SW480 (cell line): ENCODE measurements at regions not wholly inside any gene's neighbourhood (a gene's known extent, or its start where the extent isn't known, plus 50 kb on each side); places are given as distances from the start of the nearest gene placed in this dataset.

Source experiments
- DNase-seq: peaks from one replicate; pipeline ENCODE4 v3.0.0-alpha.2; 2016; ENCODE audit warnings: low spot score

DNA sequence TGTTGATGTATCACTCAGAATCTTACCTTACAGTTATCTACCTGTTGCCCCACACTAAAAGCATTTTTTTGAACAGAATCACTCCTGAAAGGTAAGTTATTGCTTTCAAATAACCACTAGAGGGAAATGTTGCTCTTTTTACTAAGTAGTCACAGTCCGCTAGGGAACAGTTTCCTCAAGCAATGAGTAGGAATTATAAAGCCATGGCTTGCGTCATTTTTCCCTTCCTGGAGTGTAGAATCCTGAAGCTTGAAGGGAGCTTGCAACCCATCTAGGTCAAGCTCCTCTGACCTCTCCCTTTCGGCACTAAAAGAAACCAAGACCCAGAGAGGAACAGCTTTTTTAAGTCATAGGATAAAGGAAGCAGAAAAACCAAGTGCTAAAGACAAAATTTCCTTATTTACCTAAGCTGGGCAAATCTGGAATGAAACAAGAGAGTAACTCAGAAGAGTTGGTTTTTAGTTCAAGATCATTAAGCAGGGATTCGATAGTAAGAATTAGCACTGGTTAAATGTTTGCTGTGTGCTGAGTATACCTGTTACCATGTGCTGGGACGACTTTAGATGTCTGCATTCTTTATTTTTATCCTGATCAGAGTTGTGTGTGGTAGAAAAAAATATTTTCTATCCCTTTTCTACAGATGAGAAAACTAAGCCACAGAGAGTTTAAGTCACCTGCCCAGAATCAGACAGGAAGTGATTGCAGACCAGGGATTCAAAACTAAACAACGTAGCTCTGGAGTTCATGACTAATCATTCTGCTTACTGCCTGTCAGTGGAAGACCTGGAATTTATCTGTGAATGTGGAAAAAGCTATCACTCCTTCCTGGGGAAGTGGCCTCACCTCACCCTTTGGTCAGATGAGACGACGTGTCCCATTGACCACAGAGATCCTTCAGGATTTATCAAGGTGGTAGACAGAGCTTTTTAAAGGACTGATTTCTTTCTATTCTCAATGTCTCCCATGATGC lies 631.5 kb downstream of the RAB28 start:
- peak; percentile 78 for DNase-seq

DNA sequence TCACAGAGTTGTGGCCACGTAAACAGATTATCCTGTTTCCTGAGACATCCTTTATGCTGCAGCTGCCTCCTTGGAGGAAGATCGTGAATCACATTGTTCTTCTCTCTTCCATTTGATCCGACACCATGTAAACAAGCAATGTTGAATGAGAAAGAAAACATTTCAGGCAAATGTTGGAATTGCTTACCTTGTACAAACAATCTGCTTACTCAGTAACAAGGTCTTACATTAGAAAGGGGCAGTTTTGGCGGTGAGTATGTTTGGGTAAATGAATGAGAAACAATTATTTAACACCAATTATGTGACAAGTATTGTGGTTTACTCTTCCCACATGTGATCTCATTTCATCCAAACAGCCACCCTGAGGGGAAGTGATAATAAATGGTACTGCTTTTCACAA lies 637.8 kb downstream of the RAB28 start:
- no peak for DNase-seq

DNA sequence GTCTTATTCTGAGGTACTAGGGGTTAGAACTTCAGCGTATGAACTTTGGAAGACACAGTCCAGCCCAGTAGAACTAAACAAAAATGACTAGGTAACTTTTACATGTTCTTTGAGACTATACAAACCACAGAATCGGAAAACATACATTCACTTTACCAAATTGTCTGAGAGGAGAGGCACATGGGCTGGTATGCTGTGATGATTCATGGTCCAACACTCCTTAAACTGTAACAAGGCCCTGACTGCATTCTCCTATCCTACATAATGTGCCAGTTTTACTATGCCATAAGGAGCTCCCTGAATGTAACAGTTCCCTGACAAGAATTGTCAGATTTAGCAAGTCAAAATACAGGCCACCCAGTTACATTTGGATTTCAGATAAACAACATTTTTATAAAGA lies 640.0 kb downstream of the RAB28 start:
- no peak for DNase-seq

DNA sequence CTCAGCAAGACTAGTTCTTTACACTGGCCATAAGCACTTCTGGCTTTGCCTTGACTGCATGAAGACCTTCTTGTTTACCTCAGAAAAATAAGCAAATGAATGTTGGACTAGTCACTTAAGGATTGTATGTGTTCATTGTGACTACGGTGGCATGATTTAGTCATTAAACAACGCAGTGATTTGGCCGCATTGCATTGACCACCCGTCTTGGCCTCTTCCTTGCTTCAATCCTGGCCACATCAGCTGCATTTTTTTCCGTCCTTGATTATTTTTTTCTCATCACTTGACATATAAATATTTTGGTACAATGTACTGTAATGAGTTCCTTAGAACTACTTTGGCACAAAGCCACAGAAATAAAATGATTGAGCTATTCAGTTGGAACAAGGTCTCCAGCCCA lies 656.2 kb downstream of the RAB28 start:
- DNase-seq, result no peak

DNA sequence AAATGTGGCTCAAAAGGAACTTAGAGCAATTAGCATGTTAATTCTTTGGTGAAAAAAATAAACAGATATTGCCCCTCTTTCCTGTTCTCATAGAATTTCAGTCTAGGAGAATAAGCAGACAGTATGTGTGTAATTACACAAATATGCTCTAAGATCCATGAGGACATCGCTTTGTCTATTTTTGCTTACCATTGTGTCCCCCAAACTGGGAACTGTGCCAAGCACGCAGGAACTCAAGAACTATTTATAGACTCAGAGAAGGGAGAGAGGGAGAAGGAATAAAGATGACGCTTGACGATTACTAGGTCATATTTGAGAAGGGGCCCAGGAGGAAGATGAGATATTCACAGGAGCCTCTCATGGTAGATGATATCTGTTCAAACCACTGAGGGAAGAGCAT lies 692.6 kb downstream of the RAB28 start:
- no peak for DNase-seq

DNA sequence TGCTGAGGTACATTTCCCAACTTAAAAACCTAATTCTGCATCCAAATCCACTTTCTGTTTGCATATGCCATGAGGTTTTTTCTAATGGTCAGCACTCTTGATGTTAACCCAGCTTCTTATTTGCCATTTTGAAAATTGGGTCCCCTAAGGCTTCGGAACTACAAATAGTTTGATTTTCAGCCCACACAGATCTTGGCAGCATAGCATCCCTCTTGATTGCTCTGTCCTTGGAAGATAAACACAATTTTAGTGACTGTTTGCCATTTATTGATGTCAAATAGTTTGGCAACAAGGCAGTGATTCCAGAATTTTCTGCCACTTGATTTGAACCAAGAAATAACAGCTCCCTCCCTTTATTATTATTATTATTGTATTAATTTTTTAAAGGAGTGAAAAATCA lies 696.9 kb downstream of the RAB28 start:
- DNase-seq, result no peak

DNA sequence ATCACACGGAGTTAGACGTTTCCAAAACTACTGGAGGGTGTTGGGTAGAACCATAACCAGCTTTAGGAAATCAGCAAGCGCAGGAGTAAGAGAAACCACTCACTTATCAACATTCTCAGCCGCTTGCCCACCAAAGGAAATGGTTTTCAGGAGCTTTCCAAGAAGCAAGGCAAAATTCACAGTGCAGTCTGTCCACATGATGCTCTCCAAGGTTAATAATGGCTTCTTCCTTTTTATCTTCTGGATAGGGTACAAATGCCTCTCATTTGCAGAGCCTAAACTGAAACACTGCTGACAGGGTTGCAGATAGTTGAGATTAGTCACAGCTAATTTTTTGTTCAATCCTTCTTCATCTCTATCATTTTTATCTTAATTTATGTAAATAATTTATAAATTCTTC lies 705.4 kb downstream of the RAB28 start:
- DNase-seq, result no peak

DNA sequence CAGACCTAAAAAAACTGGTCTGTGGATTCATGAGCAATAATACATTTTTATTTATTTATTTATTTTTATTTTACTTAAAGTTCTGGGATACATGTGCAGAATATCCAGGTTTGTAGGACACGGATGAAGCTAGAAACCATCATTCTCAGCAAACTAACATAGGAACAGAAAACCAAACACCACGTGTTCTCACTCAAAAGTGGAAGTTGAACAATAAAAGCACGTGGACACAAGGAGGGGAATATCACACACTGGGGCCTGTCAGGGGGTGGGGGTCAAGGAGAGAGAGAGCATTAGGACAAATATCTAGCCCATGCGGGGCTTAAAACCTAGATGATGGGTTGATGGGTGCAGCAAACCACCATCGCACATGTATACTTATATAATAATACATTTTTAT lies 705.9 kb downstream of the RAB28 start:
- DNase-seq, result no peak

DNA sequence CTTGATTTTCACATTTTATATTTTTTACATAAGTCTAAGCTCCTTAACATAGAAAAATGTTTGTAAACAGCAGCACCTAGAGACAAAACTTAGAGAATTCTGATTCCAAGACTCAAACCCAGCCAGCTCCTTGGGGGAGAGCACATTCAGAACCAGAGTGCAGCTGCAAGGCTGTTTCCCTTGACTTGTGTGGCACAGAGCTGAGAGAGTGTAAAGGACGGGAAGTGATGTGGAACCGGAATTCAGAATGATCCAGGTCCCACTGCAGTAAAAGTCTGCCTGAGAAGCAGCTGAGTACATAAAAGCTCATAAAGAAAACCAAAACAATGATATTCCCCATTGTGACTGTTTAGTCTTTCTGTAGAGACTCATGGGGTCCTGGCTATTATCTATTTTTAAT lies 713.8 kb downstream of the RAB28 start:
- no peak for DNase-seq

DNA sequence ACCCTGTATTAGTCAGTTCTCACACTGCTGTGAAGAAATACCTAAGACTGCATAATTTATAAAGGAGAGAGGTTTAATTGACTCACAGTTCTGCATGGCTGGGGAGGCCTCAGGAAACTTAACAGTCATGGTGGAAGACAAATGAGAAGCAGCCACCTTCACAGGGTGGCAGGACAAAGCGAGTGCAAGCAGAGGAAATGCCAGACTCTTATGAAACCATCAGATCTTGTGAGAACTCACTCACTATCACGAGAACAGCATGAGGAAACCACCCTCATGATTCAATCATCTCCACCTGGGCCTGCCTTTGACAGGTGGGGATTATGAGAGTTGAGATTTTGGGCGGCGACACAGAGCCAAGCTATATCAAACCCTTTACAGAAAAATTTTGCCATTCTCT lies 722.4 kb downstream of the RAB28 start:
- DNase-seq, result no peak

DNA sequence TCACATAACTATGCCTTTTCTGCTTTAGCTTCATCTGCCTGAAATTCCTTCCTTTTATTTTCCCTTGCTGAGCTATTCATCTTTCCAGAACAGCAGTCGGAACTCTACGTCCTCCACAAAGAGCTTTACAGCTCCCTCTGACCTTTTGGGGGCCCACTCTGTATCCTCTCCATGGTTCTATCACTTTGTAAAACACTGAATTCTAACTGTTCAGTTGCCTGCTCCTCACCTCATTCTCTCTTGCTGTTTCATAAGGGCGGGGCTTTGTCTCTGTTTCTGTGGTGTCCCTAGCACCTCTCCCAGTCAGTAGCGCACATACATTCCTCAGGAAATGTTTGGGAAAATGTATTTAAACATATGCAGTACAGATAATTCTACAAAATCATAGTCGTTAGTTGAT lies 737.0 kb downstream of the RAB28 start:
- no peak for DNase-seq

DNA sequence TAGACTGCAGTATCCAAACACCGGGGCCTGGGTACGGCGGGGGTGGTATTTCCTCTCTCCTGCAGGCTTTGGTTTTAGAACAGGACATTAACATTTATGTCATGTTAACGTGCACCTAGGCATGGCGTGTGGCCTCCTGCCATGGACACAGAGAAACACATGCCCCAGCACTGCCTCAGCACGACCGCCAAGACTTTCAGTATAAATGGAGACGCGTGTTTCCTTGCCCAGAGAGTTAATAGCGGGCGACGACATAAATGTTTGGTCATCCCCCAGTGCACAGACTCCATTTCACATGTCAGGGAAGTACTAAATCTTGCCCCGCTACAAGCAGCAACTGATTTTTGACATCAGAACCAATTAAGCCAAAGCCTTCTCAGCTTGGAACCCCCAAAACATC lies 737.9 kb downstream of the RAB28 start:
- DNase-seq, result no peak

DNA sequence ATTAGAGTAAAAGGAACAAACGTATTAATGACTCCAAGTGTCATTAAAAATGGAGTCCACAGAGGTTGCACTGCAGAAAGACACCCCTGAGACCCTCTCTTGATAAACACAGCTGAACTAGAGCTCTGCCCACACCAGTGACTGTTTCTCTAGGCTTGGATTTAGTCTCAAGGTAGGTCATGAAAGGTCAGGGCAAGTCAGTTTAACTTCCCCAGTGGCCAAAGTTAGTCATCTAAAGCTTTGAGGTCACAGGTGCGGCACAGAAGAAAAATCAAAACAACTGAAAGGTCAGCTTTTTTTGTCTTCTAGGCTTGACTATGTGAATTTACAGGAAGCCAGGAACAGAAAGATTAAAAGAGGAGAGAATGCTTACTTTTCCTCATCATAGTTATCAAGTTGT lies 749.6 kb downstream of the RAB28 start:
- no peak for DNase-seq

DNA sequence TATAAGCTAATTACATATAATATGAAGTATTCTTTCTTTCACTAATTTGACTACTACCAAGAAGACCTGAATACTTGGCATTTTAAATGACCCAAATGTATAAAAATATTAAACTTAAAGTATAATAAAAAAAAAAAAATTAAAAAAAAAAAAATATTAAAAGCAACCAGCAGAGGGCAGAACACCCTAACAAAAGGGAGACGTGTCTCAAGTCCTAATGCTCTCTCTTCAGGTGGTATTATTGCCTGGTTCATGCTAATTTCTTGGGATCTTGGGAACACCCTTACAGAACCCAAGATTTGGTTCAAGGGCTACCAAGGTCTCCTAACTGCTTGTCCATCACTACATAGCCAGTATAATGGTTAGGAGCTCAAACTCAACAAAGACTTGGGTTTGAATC lies 754.8 kb downstream of the RAB28 start:
- DNase-seq, result peak; percentile 34

DNA sequence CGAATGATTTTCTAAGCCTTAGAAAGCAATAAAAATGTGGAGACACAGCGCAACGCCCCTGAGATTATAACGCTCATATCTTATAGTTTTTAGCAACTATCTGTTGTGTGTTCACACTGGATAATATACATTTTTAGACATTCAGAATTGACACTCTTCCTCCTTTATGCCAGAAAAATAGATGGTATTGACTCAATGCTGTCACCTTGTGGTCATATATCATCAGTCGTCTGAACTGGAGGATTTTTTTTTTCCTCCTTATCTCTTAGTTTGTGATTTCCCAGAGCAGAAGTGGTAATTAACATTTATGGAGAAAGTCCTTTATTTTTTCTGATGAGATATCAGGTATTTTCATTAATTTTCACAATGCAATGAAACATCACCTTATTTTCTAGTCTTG lies 759.6 kb downstream of the RAB28 start:
- DNase-seq, result no peak

DNA sequence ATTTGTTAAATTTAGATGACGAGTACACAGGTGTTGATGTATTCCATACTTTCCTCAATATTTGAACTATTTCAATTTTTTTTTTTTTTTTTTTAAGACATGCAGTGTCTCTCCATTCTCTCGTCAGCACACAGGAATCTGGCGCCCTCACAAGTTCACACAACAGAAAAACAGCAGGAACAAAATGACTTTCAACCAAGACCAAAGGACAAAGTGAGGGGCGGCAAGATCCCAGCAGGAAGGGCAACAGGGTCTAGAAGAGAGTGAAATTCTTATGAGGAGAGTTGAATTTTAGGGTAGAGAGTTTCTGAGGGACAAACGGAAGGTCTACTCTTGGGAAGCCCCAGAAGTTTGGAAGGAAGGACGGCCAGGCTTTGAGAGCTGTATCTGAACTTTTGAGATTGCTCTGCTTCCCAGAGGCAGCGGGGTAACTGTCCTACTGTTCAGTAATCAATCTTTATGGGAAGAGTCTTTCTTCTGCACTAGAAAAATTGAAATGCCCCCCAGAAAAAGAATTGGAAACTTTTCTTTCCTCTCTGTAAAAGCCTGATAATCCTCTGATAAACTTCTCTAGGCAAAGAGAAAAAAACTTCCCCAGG lies 760.2 kb downstream of the RAB28 start:
- no peak for DNase-seq

DNA sequence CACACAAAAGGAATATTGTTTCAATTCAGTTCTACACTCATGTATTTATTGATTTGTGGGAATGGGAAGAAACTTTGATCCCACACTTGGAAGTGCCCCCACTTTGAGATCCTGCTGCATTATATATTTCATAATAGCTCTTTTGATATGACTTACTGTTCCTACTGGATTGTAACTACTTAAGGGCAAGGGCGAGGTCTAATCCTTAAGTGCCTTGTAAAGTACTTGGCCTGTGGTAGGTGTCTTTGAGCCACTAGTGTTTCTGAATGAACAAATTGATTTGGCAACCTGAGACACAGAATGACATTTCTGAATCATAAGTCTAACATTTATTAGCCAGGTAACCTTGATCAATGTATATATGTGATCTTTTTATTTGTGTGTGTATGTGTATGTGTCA lies 767.2 kb downstream of the RAB28 start:
- no peak for DNase-seq

DNA sequence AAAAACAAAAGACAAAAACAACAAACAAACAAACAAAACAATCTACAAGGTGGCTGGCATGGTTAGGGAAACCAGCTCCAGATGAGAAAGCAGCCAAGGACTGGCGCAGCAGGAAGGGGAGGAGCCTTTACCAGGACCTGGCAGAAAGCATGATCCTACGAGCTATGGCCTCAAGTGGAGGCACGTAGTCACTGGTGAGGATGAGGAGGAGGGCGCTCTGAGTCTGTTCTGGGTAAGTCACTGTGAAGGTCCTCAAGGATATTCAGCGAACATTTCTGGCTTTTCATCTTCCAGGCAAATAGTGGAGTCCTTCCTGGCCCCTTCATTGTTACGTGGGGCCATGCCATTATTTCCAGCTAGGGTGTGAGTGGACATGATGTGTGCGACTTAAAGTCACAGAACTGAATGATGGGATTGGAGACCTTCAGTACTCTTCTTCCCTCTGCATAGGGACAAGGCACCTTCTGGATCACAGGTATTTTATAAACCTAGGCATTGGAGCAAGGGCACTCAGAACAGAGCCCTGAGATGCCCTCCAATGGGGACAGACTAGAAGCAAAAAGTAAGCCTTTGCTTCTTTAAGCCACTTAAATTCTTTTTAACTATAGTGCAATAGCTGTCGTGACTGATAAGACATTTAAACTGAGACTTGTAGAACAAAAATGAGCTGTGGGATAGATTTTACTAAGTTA lies 771.3 kb downstream of the RAB28 start:
- DNase-seq, result no peak

DNA sequence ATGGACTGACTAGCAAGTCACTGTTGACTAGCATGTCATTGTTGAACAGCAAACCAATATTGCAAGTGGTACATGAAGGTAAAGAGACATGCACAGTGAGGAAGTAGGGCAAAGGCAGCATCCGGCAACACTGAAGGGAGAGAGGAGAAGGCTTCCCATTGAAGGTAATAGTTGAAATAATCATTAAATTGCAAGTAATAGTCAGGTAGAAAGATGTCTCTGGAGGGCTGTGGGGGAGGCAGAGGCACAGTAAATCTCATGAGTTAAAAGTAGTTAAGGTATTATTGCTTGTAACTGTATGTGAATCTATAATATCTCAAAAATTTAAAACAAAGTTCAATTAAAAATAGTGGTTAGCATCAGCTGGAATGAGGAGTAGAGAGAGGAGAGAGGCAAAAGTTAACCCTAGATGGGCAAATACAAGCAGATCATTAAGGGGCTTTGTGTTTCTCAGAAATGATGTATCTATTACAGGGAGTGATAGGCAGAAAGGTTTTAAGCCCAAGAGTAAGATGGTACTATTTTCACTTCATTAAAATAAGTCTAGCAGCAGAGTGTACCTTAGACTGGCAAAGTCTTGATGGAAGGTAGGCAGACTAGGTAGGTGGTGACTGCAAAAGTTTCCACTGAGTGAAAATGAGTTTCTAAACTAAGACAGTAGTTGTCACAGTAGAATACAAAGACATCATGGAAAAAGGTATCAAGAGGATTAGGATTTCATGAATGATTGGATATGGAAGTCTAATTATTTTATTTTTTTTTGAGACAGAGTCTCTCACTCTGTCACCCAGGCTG lies 776.6 kb downstream of the RAB28 start:
- DNase-seq, result no peak

DNA sequence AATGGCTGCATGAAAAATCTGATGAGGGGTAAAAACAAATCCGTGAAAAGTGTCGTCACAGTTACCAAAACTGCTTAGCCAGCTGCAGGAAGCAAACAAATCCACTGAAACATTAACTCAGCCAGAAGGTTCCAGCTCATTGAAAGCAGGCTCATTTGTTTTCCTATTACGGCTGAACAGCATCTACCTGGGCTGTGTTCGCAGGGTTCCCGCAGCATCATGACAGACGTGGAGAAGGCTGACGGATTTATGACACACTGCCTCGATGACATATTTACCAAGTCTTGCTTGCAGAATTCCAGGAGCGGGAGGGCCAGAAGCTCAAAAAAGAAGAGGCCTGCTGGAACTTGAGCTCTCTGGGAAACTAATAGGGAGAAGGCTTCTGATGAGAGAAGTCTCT lies 781.1 kb downstream of the RAB28 start:
- DNase-seq, result no peak

DNA sequence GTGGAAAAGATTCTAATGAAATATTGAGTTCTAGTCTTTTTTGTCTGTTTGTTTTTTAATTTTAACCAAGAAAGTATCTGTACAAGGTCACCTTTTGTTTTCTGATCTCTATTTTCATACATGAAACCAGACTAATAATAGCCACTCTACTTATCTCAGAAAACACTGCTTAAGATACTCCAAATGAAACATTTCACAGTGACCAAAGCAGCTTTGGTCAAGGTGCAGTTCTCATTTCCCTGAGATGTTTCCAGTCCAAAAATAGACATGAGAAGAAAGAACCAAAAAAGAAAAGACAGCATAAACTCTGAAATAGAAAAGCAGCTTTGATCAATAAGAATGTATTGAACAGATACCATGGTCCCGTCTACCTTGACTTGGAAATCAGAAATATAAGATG lies 782.8 kb downstream of the RAB28 start:
- no peak for DNase-seq

DNA sequence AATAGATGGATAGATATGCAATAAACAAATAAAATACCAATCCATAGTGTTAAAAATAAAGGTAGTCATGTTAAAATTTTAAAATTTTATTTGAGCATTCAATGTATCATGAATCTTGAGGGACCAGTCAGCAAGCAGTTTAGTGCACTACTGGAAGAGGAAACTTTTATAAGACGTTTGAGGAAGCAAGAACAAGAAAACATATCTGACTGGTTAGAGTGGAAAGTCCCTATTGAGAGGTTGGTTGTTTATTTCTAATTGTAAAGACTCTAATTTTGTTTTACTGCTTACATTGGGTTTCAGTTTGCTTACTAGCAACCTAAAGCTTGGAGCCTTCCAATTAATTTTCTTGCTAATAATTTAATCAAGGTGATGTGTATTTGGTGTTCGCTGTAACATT lies 786.2 kb downstream of the RAB28 start:
- DNase-seq, result no peak
